WTC11 (cell line): ENCODE measurements at regions not wholly inside any gene's neighbourhood (a gene's known extent, or its start where the extent isn't known, plus 50 kb on each side); places are given as distances from the start of the nearest gene placed in this dataset.

Experiments
- ATAC-seq: fragments of 200-7000 bp; cut with Tn5 transposase; 2 replicates; pipeline ENCODE4 v1.10.0; 2021; ENCODE audit warnings: mild to moderate bottlenecking, moderate library complexity
- CTCF ChIA-PET: fragments of 300-600 bp; sonication (Branson Sonifier 250); formaldehyde crosslinking; loops from one replicate; lab custom pipeline; 2021; ENCODE audit warnings: antibody characterized with exemption; lab: Charles Lee
- POLR2A ChIA-PET: fragments of 350-600 bp; sonication (Branson Sonifier 250); formaldehyde crosslinking; loops from one replicate; lab custom pipeline; 2021; ENCODE audit warnings: antibody characterized with exemption; lab: Charles Lee
- DNase-seq: peaks from one replicate; pipeline ENCODE4 v3.0.0; 2021; ENCODE audit warnings: low spot score
- H3K27ac Mint-ChIP-seq: 2 replicates; pipeline ENCODE4 v1.8.0; 2021; ENCODE audit warnings: mixed read lengths
- H3K27me3 Mint-ChIP-seq: 2 replicates; pipeline ENCODE4 v1.8.0; 2021; ENCODE audit warnings: low read depth, mild to moderate bottlenecking, moderate library complexity, mixed read lengths
- H3K36me3 Mint-ChIP-seq: 2 replicates; pipeline ENCODE4 v1.8.0; 2021; ENCODE audit warnings: mixed read lengths
- H3K4me1 Mint-ChIP-seq: 2 replicates; pipeline ENCODE4 v1.8.0; 2022; ENCODE audit warnings: mixed read lengths
- H3K4me3 Mint-ChIP-seq: 2 replicates; pipeline ENCODE4 v1.8.0; 2021; ENCODE audit warnings: mild to moderate bottlenecking, moderate library complexity, mixed read lengths
- H3K9me3 Mint-ChIP-seq: 2 replicates; pipeline ENCODE4 v1.8.0; 2021; ENCODE audit warnings: mixed read lengths
- ATF6 ChIP-seq: sonication (generic); formaldehyde crosslinking; IDR thresholded peaks from 2 replicates; pipeline ENCODE4 v1.8.1; 2023; ENCODE audit warnings: mild to moderate bottlenecking, missing genetic modification reagents
- CREM ChIP-seq: sonication (generic); formaldehyde crosslinking; IDR thresholded peaks from 2 replicates; pipeline ENCODE4 v1.8.1; 2022; ENCODE audit warnings: mild to moderate bottlenecking, missing genetic modification reagents, moderate library complexity
- EMX1 ChIP-seq: fragments of 250-450 bp; sonication (Bioruptor Pico); IDR thresholded peaks from 2 replicates; pipeline ENCODE4 v1.8.0; 2021; ENCODE audit warnings: mild to moderate bottlenecking
- ETV6 ChIP-seq: sonication (generic); formaldehyde crosslinking; IDR thresholded peaks from 2 replicates; pipeline ENCODE4 v1.8.1; 2022; ENCODE audit warnings: mild to moderate bottlenecking, missing genetic modification reagents
- IRF1 ChIP-seq: sonication (generic); formaldehyde crosslinking; IDR thresholded peaks from 2 replicates; pipeline ENCODE4 v1.8.0; 2023; ENCODE audit warnings: missing genetic modification reagents
- IRF2 ChIP-seq: sonication (generic); formaldehyde crosslinking; IDR thresholded peaks from 2 replicates; pipeline ENCODE4 v1.8.0; 2022; ENCODE audit warnings: low read depth, missing genetic modification reagents, borderline replicate concordance
- NR3C1 ChIP-seq: sonication (generic); formaldehyde crosslinking; conservative IDR thresholded peaks from 2 replicates; pipeline ENCODE4 v1.8.1; 2023; ENCODE audit warnings: low read depth, mild to moderate bottlenecking, missing genetic modification reagents
- PRRX2 ChIP-seq: fragments of 250-450 bp; sonication (Bioruptor Pico); IDR thresholded peaks from 2 replicates; pipeline ENCODE4 v1.8.0; 2021; ENCODE audit warnings: mild to moderate bottlenecking
- STAT6 ChIP-seq: sonication (generic); formaldehyde crosslinking; conservative IDR thresholded peaks from 2 replicates; pipeline ENCODE4 v1.8.1; 2023; ENCODE audit warnings: mild to moderate bottlenecking, low read depth, missing genetic modification reagents, moderate library complexity
- TP53 ChIP-seq: sonication (generic); formaldehyde crosslinking; IDR thresholded peaks from 2 replicates; pipeline ENCODE4 v1.8.1; 2023; ENCODE audit warnings: mild to moderate bottlenecking, missing genetic modification reagents
- ZNF425 ChIP-seq: fragments of 250-450 bp; sonication (Bioruptor Pico); conservative IDR thresholded peaks from 2 replicates; pipeline ENCODE4 v1.9.0; 2021; ENCODE audit warnings: mild to moderate bottlenecking
- ZNF671 ChIP-seq: fragments of 250-450 bp; sonication (Bioruptor Pico); IDR thresholded peaks from 2 replicates; pipeline ENCODE4 v1.8.0; 2021; ENCODE audit warnings: mild to moderate bottlenecking
- TF ChIP-seq, protein P1 (sequence below): sonication (generic); formaldehyde crosslinking; IDR thresholded peaks from 2 replicates; pipeline ENCODE4 v1.8.0; 2023; ENCODE audit warnings: mild to moderate bottlenecking, missing genetic modification reagents
- TF ChIP-seq, protein P2 (sequence below): sonication (generic); formaldehyde crosslinking; IDR thresholded peaks from 2 replicates; pipeline ENCODE4 v1.8.1; 2023; ENCODE audit warnings: mild to moderate bottlenecking, moderate library complexity, missing genetic modification reagents
- TF ChIP-seq, protein P3 (sequence below): sonication (generic); formaldehyde crosslinking; IDR thresholded peaks from 2 replicates; pipeline ENCODE4 v1.8.1; 2022; ENCODE audit warnings: missing genetic modification reagents, borderline replicate concordance
- TF ChIP-seq, protein P4 (sequence below): sonication (generic); formaldehyde crosslinking; IDR thresholded peaks from 2 replicates; pipeline ENCODE4 v1.8.1; 2023; ENCODE audit warnings: mild to moderate bottlenecking, missing genetic modification reagents, borderline replicate concordance

DNA sequence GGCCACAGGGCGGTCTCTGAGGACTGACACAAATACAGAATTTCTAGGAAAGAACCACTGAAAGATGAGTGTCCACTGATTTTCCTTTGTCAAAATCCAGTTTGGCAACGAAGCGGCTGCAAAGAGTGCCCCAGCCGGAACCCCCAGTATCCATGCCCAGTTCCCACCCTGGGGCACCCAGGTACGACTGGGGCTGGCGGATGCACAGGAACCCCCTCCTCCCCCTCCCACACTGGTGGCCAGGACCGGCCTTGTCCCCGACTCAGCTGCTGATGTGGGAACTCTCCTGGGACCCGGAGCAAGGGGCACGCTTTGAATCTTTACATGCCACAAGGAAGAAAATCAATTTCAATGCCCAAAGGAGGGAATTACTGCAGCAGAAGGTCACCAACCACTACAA is 220.8 kb upstream of the ZNF507 start:
- H3K4me1 Mint-ChIP-seq: peaks cover 2% of the 10 kb centered on the region; the same call in 1 of the 2 replicates
- CTCF ChIA-PET: no interaction called here
- no peaks in the 10 kb centered on the region for H3K36me3 Mint-ChIP-seq
- H3K4me3 Mint-ChIP-seq: no peak overlapping the region
- H3K27ac Mint-ChIP-seq: no peak overlapping the region
- H3K9me3 Mint-ChIP-seq: peaks cover 6% of the 10 kb centered on the region
- POLR2A ChIA-PET: no interaction called here
- H3K27me3 Mint-ChIP-seq: no peaks in the 10 kb centered on the region
- DNase-seq (no peak), ATAC-seq (no peak)
- no peak for TF ChIP-seq IRF1
- TF ChIP-seq, protein P1, sequence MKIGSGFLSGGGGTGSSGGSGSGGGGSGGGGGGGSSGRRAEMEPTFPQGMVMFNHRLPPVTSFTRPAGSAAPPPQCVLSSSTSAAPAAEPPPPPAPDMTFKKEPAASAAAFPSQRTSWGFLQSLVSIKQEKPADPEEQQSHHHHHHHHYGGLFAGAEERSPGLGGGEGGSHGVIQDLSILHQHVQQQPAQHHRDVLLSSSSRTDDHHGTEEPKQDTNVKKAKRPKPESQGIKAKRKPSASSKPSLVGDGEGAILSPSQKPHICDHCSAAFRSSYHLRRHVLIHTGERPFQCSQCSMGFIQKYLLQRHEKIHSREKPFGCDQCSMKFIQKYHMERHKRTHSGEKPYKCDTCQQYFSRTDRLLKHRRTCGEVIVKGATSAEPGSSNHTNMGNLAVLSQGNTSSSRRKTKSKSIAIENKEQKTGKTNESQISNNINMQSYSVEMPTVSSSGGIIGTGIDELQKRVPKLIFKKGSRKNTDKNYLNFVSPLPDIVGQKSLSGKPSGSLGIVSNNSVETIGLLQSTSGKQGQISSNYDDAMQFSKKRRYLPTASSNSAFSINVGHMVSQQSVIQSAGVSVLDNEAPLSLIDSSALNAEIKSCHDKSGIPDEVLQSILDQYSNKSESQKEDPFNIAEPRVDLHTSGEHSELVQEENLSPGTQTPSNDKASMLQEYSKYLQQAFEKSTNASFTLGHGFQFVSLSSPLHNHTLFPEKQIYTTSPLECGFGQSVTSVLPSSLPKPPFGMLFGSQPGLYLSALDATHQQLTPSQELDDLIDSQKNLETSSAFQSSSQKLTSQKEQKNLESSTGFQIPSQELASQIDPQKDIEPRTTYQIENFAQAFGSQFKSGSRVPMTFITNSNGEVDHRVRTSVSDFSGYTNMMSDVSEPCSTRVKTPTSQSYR (CRISPR knock-in tag): no peak
- no peak for TF ChIP-seq ZNF425 (CRISPR knock-in tag)
- TF ChIP-seq ETV6: no peak
- TF ChIP-seq, protein P2, sequence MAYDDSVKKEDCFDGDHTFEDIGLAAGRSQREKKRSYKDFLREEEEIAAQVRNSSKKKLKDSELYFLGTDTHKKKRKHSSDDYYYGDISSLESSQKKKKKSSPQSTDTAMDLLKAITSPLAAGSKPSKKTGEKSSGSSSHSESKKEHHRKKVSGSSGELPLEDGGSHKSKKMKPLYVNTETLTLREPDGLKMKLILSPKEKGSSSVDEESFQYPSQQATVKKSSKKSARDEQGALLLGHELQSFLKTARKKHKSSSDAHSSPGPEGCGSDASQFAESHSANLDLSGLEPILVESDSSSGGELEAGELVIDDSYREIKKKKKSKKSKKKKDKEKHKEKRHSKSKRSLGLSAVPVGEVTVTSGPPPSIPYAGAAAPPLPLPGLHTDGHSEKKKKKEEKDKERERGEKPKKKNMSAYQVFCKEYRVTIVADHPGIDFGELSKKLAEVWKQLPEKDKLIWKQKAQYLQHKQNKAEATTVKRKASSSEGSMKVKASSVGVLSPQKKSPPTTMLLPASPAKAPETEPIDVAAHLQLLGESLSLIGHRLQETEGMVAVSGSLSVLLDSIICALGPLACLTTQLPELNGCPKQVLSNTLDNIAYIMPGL: no peak
- TF ChIP-seq PRRX2 (CRISPR knock-in tag): no peak
- TF ChIP-seq, protein P3, sequence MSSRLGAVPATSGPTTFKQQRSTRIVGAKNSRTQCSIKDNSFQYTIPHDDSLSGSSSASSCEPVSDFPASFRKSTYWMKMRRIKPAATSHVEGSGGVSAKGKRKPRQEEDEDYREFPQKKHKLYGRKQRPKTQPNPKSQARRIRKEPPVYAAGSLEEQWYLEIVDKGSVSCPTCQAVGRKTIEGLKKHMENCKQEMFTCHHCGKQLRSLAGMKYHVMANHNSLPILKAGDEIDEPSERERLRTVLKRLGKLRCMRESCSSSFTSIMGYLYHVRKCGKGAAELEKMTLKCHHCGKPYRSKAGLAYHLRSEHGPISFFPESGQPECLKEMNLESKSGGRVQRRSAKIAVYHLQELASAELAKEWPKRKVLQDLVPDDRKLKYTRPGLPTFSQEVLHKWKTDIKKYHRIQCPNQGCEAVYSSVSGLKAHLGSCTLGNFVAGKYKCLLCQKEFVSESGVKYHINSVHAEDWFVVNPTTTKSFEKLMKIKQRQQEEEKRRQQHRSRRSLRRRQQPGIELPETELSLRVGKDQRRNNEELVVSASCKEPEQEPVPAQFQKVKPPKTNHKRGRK (CRISPR knock-in tag): no peak
- no peak for TF ChIP-seq ZNF671 (CRISPR knock-in tag)
- TF ChIP-seq CREM (CRISPR knock-in tag): no peak
- TF ChIP-seq EMX1 (CRISPR knock-in tag): no peak
- TF ChIP-seq, all 79 proteins: peak for 0

GRCh38 chr19:32129141-32129540 is 216.3 kb upstream of the ZNF507 start:
- ChIA-PET CTCF (no interaction called here), POLR2A (no interaction called here)
- Mint-ChIP-seq H3K27me3 (no peaks in the 10 kb centered on the region), H3K4me3 (no peak overlapping the region), H3K36me3 (no peaks in the 10 kb centered on the region), H3K9me3 (no peaks in the 10 kb centered on the region), H3K4me1 (no peaks in the 10 kb centered on the region), H3K27ac (no peak overlapping the region)
- ATAC-seq: no peak
- DNase-seq: no peak
- TF ChIP-seq NR3C1 (CRISPR knock-in tag) (no peak), STAT6 (CRISPR knock-in tag) (no peak), ATF6 (no peak), IRF2 (CRISPR knock-in tag) (no peak), TP53 (no peak)
- TF ChIP-seq, protein P4, sequence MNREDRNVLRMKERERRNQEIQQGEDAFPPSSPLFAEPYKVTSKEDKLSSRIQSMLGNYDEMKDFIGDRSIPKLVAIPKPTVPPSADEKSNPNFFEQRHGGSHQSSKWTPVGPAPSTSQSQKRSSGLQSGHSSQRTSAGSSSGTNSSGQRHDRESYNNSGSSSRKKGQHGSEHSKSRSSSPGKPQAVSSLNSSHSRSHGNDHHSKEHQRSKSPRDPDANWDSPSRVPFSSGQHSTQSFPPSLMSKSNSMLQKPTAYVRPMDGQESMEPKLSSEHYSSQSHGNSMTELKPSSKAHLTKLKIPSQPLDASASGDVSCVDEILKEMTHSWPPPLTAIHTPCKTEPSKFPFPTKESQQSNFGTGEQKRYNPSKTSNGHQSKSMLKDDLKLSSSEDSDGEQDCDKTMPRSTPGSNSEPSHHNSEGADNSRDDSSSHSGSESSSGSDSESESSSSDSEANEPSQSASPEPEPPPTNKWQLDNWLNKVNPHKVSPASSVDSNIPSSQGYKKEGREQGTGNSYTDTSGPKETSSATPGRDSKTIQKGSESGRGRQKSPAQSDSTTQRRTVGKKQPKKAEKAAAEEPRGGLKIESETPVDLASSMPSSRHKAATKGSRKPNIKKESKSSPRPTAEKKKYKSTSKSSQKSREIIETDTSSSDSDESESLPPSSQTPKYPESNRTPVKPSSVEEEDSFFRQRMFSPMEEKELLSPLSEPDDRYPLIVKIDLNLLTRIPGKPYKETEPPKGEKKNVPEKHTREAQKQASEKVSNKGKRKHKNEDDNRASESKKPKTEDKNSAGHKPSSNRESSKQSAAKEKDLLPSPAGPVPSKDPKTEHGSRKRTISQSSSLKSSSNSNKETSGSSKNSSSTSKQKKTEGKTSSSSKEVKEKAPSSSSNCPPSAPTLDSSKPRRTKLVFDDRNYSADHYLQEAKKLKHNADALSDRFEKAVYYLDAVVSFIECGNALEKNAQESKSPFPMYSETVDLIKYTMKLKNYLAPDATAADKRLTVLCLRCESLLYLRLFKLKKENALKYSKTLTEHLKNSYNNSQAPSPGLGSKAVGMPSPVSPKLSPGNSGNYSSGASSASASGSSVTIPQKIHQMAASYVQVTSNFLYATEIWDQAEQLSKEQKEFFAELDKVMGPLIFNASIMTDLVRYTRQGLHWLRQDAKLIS (CRISPR knock-in tag): no peak
